ENCODE measurements at regions not wholly inside any gene's neighbourhood (a gene's known extent, or its start where the extent isn't known, plus 50 kb on each side); places are given as distances from the start of the nearest gene placed in this dataset.
"Not testable (repeated sequence)": the region's sequence is repeated elsewhere in the genome, so short reads cannot be mapped to it uniquely, and the experiment has no call there.

GRCh38 chr3:28982906-28983305, 298.0 kb upstream of the RBMS3 start:
- no peak overlapping the region for H3K27ac Mint-ChIP-seq
- no peaks in the 10 kb centered on the region for H3K27me3 Mint-ChIP-seq
- DNase-seq (no peak), ATAC-seq (replicated peaks) (no peak)
- H3K9me3 Mint-ChIP-seq, result no peaks in the 10 kb centered on the region
- H3K4me1 Mint-ChIP-seq (ENCODE audit: low read depth in 2 of 2), result no peaks in the 10 kb centered on the region
- H3K36me3 Mint-ChIP-seq (ENCODE audit: insufficient read depth), result no peaks in the 10 kb centered on the region
- H3K4me3 Mint-ChIP-seq, result no peak overlapping the region

- no peak overlapping the region for H3K4me3 Mint-ChIP-seq
- H3K27me3 Mint-ChIP-seq, result no peaks in the 10 kb centered on the region
- H3K9me3 Mint-ChIP-seq, result peaks cover 0 to 6% of the 10 kb centered on the region in 2 donors
- DNase-seq (no peak), ATAC-seq (replicated peaks) (no peak)
- H3K4me1 Mint-ChIP-seq (ENCODE audit: low read depth in 2 of 2), result no peaks in the 10 kb centered on the region
- no peak overlapping the region for H3K27ac Mint-ChIP-seq
- H3K36me3 Mint-ChIP-seq (ENCODE audit: insufficient read depth), result no peaks in the 10 kb centered on the region
Observed at GRCh38 chr3:28986922-28987321, 293.9 kb upstream of the RBMS3 start.

GRCh38 chr3:28989646-28990089, 291.2 kb upstream of the RBMS3 start:
- H3K4me1 Mint-ChIP-seq (ENCODE audit: low read depth in 2 of 2), result no peaks in the 10 kb centered on the region
- H3K36me3 Mint-ChIP-seq (ENCODE audit: insufficient read depth), result no peaks in the 10 kb centered on the region
- H3K27ac Mint-ChIP-seq, result no peak overlapping the region
- H3K4me3 Mint-ChIP-seq, result no peak overlapping the region
- H3K27me3 Mint-ChIP-seq, result no peaks in the 10 kb centered on the region
- no peak for ATAC-seq (replicated peaks)
- peaks cover 1 to 6% of the 10 kb centered on the region in 2 donors for H3K9me3 Mint-ChIP-seq
- DNase-seq, result no peak

- Mint-ChIP-seq H3K36me3 (ENCODE audit: insufficient read depth) (no peaks in the 10 kb centered on the region), H3K27me3 (no peaks in the 10 kb centered on the region), H3K4me3 (no peak overlapping the region), H3K4me1 (ENCODE audit: low read depth in 2 of 2) (no peaks in the 10 kb centered on the region), H3K27ac (no peak overlapping the region), H3K9me3 (peaks cover under 1 to 5% of the 10 kb centered on the region in 2 donors)
- ATAC-seq (replicated peaks) (no peak), DNase-seq (no peak)
Observed at GRCh38 chr3:28994161-28994905, 286.5 kb upstream of the RBMS3 start.

GRCh38 chr3:29004885-29005599, 275.8 kb upstream of the RBMS3 start:
- Mint-ChIP-seq H3K27me3 (no peaks in the 10 kb centered on the region), H3K4me1 (ENCODE audit: low read depth in 2 of 2) (no peaks in the 10 kb centered on the region), H3K27ac (no peak overlapping the region), H3K9me3 (peaks cover 0 to 2% of the 10 kb centered on the region in 2 donors), H3K36me3 (ENCODE audit: insufficient read depth) (no peaks in the 10 kb centered on the region), H3K4me3 (no peak overlapping the region)
- ATAC-seq (replicated peaks) (no peak), DNase-seq (no peak)

GRCh38 chr3:29005862-29006261, 275.0 kb upstream of the RBMS3 start:
- H3K4me3 Mint-ChIP-seq, result no peak overlapping the region
- ATAC-seq (replicated peaks) (no peak), DNase-seq (no peak)
- H3K36me3 Mint-ChIP-seq (ENCODE audit: insufficient read depth), result no peaks in the 10 kb centered on the region
- no peaks in the 10 kb centered on the region for H3K4me1 Mint-ChIP-seq (ENCODE audit: low read depth in 2 of 2)
- H3K9me3 Mint-ChIP-seq, result peaks cover 0 to 2% of the 10 kb centered on the region in 2 donors
- no peak overlapping the region for H3K27ac Mint-ChIP-seq
- no peaks in the 10 kb centered on the region for H3K27me3 Mint-ChIP-seq

GRCh38 chr3:29011441-29011840, 269.4 kb upstream of the RBMS3 start:
- ATAC-seq (replicated peaks), result no peak
- no peaks in the 10 kb centered on the region for H3K27me3 Mint-ChIP-seq
- no peak for DNase-seq
- H3K4me3 Mint-ChIP-seq, result no peak overlapping the region
- peaks cover 0 to 4% of the 10 kb centered on the region in 2 donors for H3K9me3 Mint-ChIP-seq
- H3K36me3 Mint-ChIP-seq (ENCODE audit: insufficient read depth), result no peaks in the 10 kb centered on the region
- no peaks in the 10 kb centered on the region for H3K4me1 Mint-ChIP-seq (ENCODE audit: low read depth in 2 of 2)
- no peak overlapping the region for H3K27ac Mint-ChIP-seq

- H3K36me3 Mint-ChIP-seq (ENCODE audit: insufficient read depth), result no peaks in the 10 kb centered on the region
- DNase-seq, result no peak
- H3K27ac Mint-ChIP-seq, result no peak overlapping the region
- no peak overlapping the region for H3K4me3 Mint-ChIP-seq
- no peaks in the 10 kb centered on the region for H3K27me3 Mint-ChIP-seq
- no peaks in the 10 kb centered on the region for H3K4me1 Mint-ChIP-seq (ENCODE audit: low read depth in 2 of 2)
- ATAC-seq (replicated peaks), result no peak
- H3K9me3 Mint-ChIP-seq, result peaks cover 0 to 4% of the 10 kb centered on the region in 2 donors
Observed at GRCh38 chr3:29011966-29012365, 268.9 kb upstream of the RBMS3 start.

GRCh38 chr3:29022976-29023375, 257.9 kb upstream of the RBMS3 start:
- ATAC-seq (replicated peaks) (no peak), DNase-seq (no peak)
- no peaks in the 10 kb centered on the region for H3K4me1 Mint-ChIP-seq (ENCODE audit: low read depth in 2 of 2)
- no peak overlapping the region for H3K4me3 Mint-ChIP-seq
- no peaks in the 10 kb centered on the region for H3K27me3 Mint-ChIP-seq
- H3K36me3 Mint-ChIP-seq (ENCODE audit: insufficient read depth), result no peaks in the 10 kb centered on the region
- H3K9me3 Mint-ChIP-seq, result peaks cover 5 to 10% of the 10 kb centered on the region in 2 donors
- no peak overlapping the region for H3K27ac Mint-ChIP-seq

GRCh38 chr3:29026286-29026685, 254.6 kb upstream of the RBMS3 start:
- no peak for ATAC-seq (replicated peaks)
- no peaks in the 10 kb centered on the region for H3K36me3 Mint-ChIP-seq (ENCODE audit: insufficient read depth)

GRCh38 chr3:29026959-29027358, 253.9 kb upstream of the RBMS3 start:
- no peaks in the 10 kb centered on the region for H3K36me3 Mint-ChIP-seq (ENCODE audit: insufficient read depth)
- ATAC-seq (replicated peaks), result no peak
- peaks cover 4 to 10% of the 10 kb centered on the region in 2 donors for H3K9me3 Mint-ChIP-seq
- H3K27me3 Mint-ChIP-seq, result no peaks in the 10 kb centered on the region
- DNase-seq, result no peak
- no peak overlapping the region for H3K4me3 Mint-ChIP-seq
- H3K4me1 Mint-ChIP-seq (ENCODE audit: low read depth in 2 of 2), result no peaks in the 10 kb centered on the region
- no peak overlapping the region for H3K27ac Mint-ChIP-seq

More at GRCh38 chr3:29026286-29026685, 254.6 kb upstream of the RBMS3 start:
- Mint-ChIP-seq H3K4me3 (no peak overlapping the region), H3K27me3 (no peaks in the 10 kb centered on the region), H3K9me3 (peaks cover 4 to 10% of the 10 kb centered on the region in 2 donors), H3K27ac (no peak overlapping the region), H3K4me1 (ENCODE audit: low read depth in 2 of 2) (no peaks in the 10 kb centered on the region)
- DNase-seq, result no peak

- not testable (repeated sequence) for ATAC-seq (replicated peaks); DNase-seq; H3K36me3 Mint-ChIP-seq (ENCODE audit: insufficient read depth); H3K9me3 Mint-ChIP-seq; H3K4me3 Mint-ChIP-seq; H3K27ac Mint-ChIP-seq; H3K27me3 Mint-ChIP-seq; H3K4me1 Mint-ChIP-seq (ENCODE audit: low read depth in 2 of 2)
Observed at GRCh38 chr3:29031175-29031574, 249.7 kb upstream of the RBMS3 start.

- no peak for ATAC-seq (replicated peaks)
Observed at GRCh38 chr3:29033511-29033910, 247.4 kb upstream of the RBMS3 start.

GRCh38 chr3:29050155-29050554, 230.7 kb upstream of the RBMS3 start:
- Mint-ChIP-seq H3K27ac (no peak overlapping the region), H3K27me3 (no peaks in the 10 kb centered on the region), H3K4me1 (ENCODE audit: low read depth in 2 of 2) (no peaks in the 10 kb centered on the region), H3K4me3 (no peak overlapping the region), H3K9me3 (peaks cover 7% of the 10 kb centered on the region in 2 donors), H3K36me3 (ENCODE audit: insufficient read depth) (no peaks in the 10 kb centered on the region)
- no peak for DNase-seq
- ATAC-seq (replicated peaks), result no peak

More at GRCh38 chr3:29033511-29033910, 247.4 kb upstream of the RBMS3 start:
- H3K36me3 Mint-ChIP-seq (ENCODE audit: insufficient read depth), result no peaks in the 10 kb centered on the region
- no peak overlapping the region for H3K27ac Mint-ChIP-seq
- H3K4me3 Mint-ChIP-seq, result no peak overlapping the region
- DNase-seq, result no peak
- no peaks in the 10 kb centered on the region for H3K27me3 Mint-ChIP-seq
- peaks cover 0 to 2% of the 10 kb centered on the region in 2 donors for H3K9me3 Mint-ChIP-seq
- no peaks in the 10 kb centered on the region for H3K4me1 Mint-ChIP-seq (ENCODE audit: low read depth in 2 of 2)

Data from effector memory CD8-positive, alpha-beta T cell (primary cell).